Head of caudate nucleus (tissue), 42 donors: ENCODE measurements at regions not wholly inside any gene's neighbourhood (a gene's known extent, or its start where the extent isn't known, plus 50 kb on each side); places are given as distances from the start of the nearest gene placed in this dataset.
A peak's percentile ranks its signal among the peaks of the same experiment; 100 is the strongest.
"Not testable (repeated sequence)": the region's sequence is repeated elsewhere in the genome, so short reads cannot be mapped to it uniquely, and the experiment has no call there.

Experiments
- DNase-seq, 42 donors: peaks; one replicate each; pipeline versions ENCODE4 v3.0.0 to v3.0.0-alpha.2; 2020 to 2021; ENCODE audit warnings: mixed read lengths in 7 of 42
- intact Hi-C: fragments of 100-400 bp; cut with DNase I; formaldehyde crosslinking; loops from one replicate; pipeline ENCODE4 v1.15.0; 2022

- intact Hi-C loops: no loop called here
Measured at GRCh38 chr21:16460936-16461335, 731.2 kb downstream of the USP25 start.

GRCh38 chr21:16464211-16464889 lies 734.6 kb downstream of the USP25 start:
- intact Hi-C loops, DNase-seq: not testable (repeated sequence)

More at GRCh38 chr21:16460936-16461335, 731.2 kb downstream of the USP25 start:
- no peak for DNase-seq

GRCh38 chr21:16468184-16468583 lies 738.4 kb downstream of the USP25 start:
- no peak for DNase-seq
- intact Hi-C loops: no loop called here

- DNase-seq: peak in 2 of 42 donors; percentile 4 to 8
- intact Hi-C loops: no loop called here
Measured at GRCh38 chr21:16473988-16474387, 744.2 kb downstream of the USP25 start.

GRCh38 chr21:16476056-16476825 lies 746.5 kb downstream of the USP25 start:
- intact Hi-C loops: no loop called here
- DNase-seq: no peak

GRCh38 chr21:16488042-16488441 lies 758.3 kb downstream of the USP25 start:
- intact Hi-C loops: no loop called here
- peak in 11 of 42 donors; percentile 15 to 57 (median 29) for DNase-seq

GRCh38 chr21:16492356-16492755 lies 762.6 kb downstream of the USP25 start:
- intact Hi-C loops: no loop called here
- DNase-seq: no peak

GRCh38 chr21:16492892-16493291 lies 763.1 kb downstream of the USP25 start:
- intact Hi-C loops: no loop called here
- DNase-seq: no peak

- no peak for DNase-seq
- intact Hi-C loops: no loop called here
Measured at GRCh38 chr21:16496609-16497008, 766.8 kb downstream of the USP25 start.

GRCh38 chr21:16500271-16500670 lies 770.5 kb downstream of the USP25 start:
- peak in 1 of 42 donors; percentile 13 for DNase-seq
- intact Hi-C loops: no loop called here

- intact Hi-C loops: no loop called here
Measured at GRCh38 chr21:16502273-16502672, 772.5 kb downstream of the USP25 start.

GRCh38 chr21:16502897-16503296 lies 773.1 kb downstream of the USP25 start:
- intact Hi-C loops: no loop called here
- no peak for DNase-seq

More at GRCh38 chr21:16502273-16502672, 772.5 kb downstream of the USP25 start:
- DNase-seq: no peak

- no peak for DNase-seq
- intact Hi-C loops: no loop called here
Measured at GRCh38 chr21:16504281-16504680, 774.5 kb downstream of the USP25 start.

- intact Hi-C loops: no loop called here
- no peak for DNase-seq
Measured at GRCh38 chr21:16504766-16505165, 775.0 kb downstream of the USP25 start.

GRCh38 chr21:16509476-16509875 lies 779.7 kb downstream of the USP25 start:
- intact Hi-C loops: no loop called here

GRCh38 chr21:16514316-16514715 lies 784.5 kb downstream of the USP25 start:
- intact Hi-C loops: no loop called here
- peak in 19 of 42 donors; percentile 8 to 80 (median 40) for DNase-seq

More at GRCh38 chr21:16509476-16509875, 779.7 kb downstream of the USP25 start:
- no peak for DNase-seq

GRCh38 chr21:16517383-16517782 lies 787.6 kb downstream of the USP25 start:
- intact Hi-C loops: no loop called here

GRCh38 chr21:16519036-16519435 lies 789.3 kb downstream of the USP25 start:
- DNase-seq: no peak
- intact Hi-C loops: no loop called here

More at GRCh38 chr21:16517383-16517782, 787.6 kb downstream of the USP25 start:
- no peak for DNase-seq

- intact Hi-C loops: no loop called here
- DNase-seq: no peak
Measured at GRCh38 chr21:16519644-16520043, 789.9 kb downstream of the USP25 start.

GRCh38 chr21:16522548-16522947 lies 792.8 kb downstream of the USP25 start:
- no peak for DNase-seq
- intact Hi-C loops: no loop called here
